GM06990 (cell line): ENCODE measurements at regions not wholly inside any gene's neighbourhood (a gene's known extent, or its start where the extent isn't known, plus 50 kb on each side); places are given as distances from the start of the nearest gene placed in this dataset.

Experiments used
- DNase-seq: peaks from one replicate; pipeline ENCODE4 v3.0.0-alpha.2; 2011; ENCODE audit not compliant: insufficient read length; ENCODE audit errors: extremely low read depth
- H3K27me3 ChIP-seq: replicated peaks from 2 replicates; pipeline ENCODE4 v1.6.0; 2011; ENCODE audit warnings: low read length; ENCODE audit not compliant: control insufficient read depth, insufficient read depth
- H3K36me3 ChIP-seq: 2 replicates; pipeline ENCODE4 v1.5.1; 2011; ENCODE audit warnings: low read length; ENCODE audit not compliant: control insufficient read depth, insufficient read depth
- H3K4me3 ChIP-seq: replicated peaks from 2 replicates; pipeline ENCODE4 v1.5.1; 2011; ENCODE audit warnings: low read depth, mild to moderate bottlenecking, control low read depth, low read length
- TF ChIP-seq, protein P1 (sequence below): IDR thresholded peaks from 2 replicates; pipeline ENCODE4 v1.5.1; 2011; ENCODE audit warnings: low read length, control low read depth, mild to moderate bottlenecking, inconsistent platforms; ENCODE audit not compliant: insufficient read depth, poor library complexity, severe bottlenecking

DNA sequence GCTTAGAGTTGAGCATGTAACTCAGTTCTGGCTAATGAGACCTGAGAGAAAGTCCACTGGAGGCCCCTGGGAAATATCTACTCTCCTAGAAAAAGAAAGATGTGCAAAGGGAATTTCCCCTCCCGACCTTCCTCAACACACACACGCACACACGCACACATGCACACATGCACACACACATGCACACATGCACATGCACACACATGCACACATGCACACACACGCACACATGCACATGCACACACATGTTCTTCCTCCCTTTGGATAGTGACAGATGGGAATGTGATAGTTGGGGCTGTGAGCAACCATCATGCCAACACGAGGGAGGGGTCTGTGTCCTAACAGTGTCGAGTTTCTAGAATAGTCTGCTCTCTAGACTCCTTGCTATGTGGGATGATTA, 148.2 kb upstream of the EGFLAM start:
- H3K4me3 ChIP-seq = no peak overlapping the region
- DNase-seq = no peak
- TF ChIP-seq, protein P1, sequence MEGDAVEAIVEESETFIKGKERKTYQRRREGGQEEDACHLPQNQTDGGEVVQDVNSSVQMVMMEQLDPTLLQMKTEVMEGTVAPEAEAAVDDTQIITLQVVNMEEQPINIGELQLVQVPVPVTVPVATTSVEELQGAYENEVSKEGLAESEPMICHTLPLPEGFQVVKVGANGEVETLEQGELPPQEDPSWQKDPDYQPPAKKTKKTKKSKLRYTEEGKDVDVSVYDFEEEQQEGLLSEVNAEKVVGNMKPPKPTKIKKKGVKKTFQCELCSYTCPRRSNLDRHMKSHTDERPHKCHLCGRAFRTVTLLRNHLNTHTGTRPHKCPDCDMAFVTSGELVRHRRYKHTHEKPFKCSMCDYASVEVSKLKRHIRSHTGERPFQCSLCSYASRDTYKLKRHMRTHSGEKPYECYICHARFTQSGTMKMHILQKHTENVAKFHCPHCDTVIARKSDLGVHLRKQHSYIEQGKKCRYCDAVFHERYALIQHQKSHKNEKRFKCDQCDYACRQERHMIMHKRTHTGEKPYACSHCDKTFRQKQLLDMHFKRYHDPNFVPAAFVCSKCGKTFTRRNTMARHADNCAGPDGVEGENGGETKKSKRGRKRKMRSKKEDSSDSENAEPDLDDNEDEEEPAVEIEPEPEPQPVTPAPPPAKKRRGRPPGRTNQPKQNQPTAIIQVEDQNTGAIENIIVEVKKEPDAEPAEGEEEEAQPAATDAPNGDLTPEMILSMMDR = no peak
- H3K27me3 ChIP-seq = no peaks in the 10 kb centered on the region
- H3K36me3 ChIP-seq = no peaks in the 10 kb centered on the region

DNA sequence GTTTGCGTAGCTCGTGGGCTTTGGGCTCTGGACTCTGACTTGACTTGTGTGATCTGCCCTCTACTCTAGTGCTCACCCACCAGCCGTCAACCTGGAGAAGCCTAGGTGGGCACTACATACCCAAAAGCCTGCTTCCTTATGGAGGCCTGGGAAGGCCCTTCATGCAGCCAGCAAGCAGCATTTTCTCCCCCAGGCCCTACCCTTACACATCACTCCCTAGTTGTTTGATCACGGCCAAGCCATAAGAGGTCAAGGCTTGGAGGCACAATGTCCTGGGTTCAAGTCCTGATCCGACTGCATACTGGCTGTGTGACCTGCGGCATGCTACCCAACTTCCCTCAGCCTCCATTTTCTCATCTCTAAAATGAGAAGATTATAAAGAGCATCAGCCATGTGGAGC, 151.3 kb upstream of the EGFLAM start:
- H3K4me3 ChIP-seq = no peak overlapping the region
- H3K36me3 ChIP-seq = no peaks in the 10 kb centered on the region
- no peaks in the 10 kb centered on the region for H3K27me3 ChIP-seq
- DNase-seq = no peak
- TF ChIP-seq, protein P1 = no peak

DNA sequence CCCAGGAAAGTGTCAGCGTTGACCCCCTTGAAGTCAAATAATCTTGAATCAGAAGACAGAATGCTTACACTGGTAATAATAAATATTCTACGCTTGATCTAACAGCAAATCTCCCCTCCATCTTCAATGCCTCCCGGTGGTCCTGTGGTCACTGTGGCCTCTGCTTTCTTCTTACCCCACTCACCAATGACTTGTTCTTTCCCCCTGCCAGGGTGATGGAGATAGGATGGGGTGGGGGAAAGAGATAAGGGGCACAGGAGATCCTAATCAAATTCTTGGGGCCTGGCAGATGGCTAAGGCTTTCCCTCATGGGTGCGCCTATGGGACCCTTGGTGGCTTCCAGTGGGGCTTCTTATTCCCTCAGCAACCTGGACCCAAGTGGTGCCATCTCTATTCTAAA, 152.6 kb upstream of the EGFLAM start:
- no peaks in the 10 kb centered on the region for H3K27me3 ChIP-seq
- no peaks in the 10 kb centered on the region for H3K36me3 ChIP-seq
- TF ChIP-seq, protein P1 = no peak
- DNase-seq = no peak
- H3K4me3 ChIP-seq = no peak overlapping the region

DNA sequence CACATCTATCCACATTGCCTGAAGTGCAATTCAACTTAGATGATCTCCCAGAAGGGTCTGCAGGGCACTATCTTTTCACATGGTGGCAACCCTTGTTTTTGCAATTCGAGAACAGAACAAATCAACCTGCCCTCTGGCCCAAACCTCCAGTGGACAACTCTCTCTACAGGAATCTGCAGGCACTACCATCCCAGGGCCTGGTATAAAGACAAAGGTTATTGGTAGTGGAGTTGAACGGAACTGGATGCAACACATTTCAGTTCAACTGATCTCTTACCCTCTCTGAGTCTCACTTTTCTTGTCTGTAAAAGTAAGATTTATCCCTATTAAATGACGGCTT, 153.2 kb upstream of the EGFLAM start:
- no peak overlapping the region for H3K4me3 ChIP-seq
- TF ChIP-seq, protein P1 = no peak
- DNase-seq = no peak
- no peaks in the 10 kb centered on the region for H3K36me3 ChIP-seq
- H3K27me3 ChIP-seq = no peaks in the 10 kb centered on the region

DNA sequence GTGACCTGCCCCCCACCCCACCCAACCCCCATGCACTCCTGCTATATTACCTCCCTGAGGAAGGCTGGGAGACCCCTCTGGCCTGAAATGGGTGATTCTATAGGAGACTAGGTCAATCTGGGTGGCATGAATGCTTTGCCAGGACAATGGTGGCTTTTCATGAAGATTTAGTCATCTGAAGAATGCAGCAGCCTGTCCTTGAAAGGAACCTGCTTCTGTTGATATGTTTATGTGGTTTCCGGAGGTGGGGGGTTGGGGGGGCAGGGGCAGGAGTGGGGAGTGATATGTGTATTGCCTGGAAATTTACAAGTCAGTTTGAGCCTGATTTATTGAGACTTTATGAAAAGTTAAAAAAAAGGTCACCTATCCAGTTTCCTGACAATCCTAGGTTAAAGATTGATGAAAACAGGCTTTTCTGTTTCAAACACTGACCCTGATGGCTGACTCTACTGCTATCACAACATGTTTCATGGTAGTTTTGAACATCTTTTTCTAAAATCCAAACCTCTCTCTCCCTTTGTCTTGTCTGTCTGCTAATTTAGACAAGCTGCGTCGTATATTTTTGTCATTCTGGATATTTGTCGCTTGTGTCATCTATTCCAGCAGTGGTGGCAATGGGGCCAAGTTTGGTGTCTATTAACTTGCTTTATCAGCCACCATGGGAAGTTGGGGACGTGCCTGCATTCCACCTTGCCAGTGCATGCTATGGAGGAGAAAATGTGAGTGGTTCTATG, 153.7 kb upstream of the EGFLAM start:
- TF ChIP-seq, protein P1 = no peak
- Histone ChIP-seq H3K4me3 (no peak overlapping the region), H3K36me3 (no peaks in the 10 kb centered on the region), H3K27me3 (no peaks in the 10 kb centered on the region)
- no peak for DNase-seq

DNA sequence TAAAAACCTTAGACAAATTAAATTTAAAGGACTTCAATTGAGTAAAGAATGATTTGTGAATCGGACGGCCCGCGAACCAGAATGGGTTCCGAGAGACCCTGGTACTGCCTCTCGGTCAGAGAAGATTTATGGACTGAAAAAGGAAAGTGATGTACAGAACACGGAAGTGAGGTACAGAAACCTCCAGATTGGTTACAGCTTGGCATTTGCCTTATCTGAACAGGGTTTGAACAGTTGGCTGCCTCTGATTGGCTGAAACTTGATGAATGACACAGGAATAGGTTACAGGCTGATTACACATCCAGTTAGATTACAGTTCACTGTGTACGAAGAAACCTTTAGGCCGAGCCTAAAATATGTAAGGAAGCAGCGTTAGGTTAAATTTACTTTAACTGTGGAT, 156.5 kb upstream of the EGFLAM start:
- no peak overlapping the region for H3K4me3 ChIP-seq
- no peaks in the 10 kb centered on the region for H3K36me3 ChIP-seq
- DNase-seq = no peak
- H3K27me3 ChIP-seq = no peaks in the 10 kb centered on the region
- TF ChIP-seq, protein P1 = no peak
